HG03097 (cell line): ENCODE measurements at regions not wholly inside any gene's neighbourhood (a gene's known extent, or its start where the extent isn't known, plus 50 kb on each side); places are given as distances from the start of the nearest gene placed in this dataset.

Experiments used
- ATAC-seq: cut with Tn5 transposase; IDR thresholded peaks from one replicate; pipeline ENCODE4 v1.9.1; 2021; ENCODE audit not compliant: unreplicated experiment, low FRiP score

DNA sequence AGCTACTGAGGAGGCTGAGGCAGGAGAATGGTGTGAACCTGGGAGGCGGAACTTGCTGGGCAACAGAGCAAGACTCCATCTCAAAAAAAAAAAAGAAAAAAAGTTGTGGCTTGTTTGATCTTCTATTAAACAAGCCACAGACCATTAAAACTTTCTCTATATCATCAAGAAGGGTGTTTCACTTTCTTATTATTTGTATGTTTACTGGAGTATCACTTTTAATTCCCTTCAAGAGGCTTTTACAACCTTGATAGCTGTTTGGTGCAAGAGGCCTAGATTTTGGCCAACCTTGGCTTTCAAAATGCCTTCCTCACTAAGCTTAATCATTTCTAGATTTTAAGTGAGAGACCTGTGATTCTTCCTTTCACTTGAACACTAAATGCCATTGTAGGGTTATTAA lies 339.1 kb downstream of the TSN start:
- no peak for ATAC-seq

DNA sequence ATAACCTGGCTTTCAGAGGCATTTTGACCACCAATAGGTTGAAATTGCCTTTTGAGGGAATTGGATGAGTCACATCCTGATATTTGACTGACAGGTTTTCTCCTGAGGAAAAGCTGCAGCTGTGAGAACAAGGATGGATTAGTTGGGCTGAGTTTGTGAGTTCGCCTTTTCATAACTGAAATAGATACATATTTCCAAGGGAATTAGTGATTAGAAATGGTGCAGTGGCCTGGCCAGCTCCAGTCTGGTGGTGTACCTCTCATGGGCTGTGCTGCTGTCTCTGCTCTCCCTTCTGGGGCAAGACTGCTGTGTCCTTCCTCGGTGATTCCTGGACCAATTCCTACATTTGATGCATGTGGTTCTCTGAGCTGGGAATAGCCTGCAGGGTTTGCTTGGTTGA lies 341.3 kb downstream of the TSN start:
- no peak for ATAC-seq

DNA sequence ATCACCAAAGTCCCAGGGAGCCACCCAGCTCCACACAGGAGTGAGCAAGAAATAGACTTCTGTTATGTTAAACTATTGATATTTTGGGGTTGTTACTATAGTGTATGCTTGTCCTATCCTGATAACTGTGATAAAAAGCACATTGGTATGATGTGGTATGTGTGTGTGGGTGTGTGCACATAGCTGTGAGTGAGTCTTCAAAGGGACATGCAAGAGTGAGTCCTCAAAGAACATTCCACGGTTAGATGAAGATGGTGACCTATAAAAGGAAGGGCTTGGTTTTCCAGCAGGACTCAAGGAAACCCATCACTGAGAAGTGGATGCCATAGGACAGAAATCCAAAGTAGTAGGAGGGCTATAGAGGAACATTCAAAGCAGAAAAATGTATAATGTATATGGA lies 342.9 kb downstream of the TSN start:
- ATAC-seq, result no peak

DNA sequence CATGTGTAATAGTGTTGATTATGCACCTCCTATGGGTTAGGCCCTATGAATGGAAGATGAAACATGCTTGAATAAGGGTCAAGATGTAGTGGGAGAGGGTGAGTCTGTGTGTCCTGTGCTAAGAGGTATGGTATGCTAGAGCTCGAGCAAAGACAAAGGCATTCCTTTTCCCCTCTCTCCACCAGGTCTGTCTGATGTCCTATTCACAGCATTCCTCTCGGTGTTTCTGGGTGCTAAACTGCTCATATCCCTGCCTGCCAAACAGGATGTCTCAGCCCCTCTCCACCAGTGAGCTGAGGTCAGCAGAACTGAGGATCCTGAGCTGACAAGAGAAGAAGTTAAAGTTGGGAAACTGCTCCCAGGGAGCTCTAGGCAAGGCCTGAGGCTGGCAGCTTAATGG lies 344.9 kb downstream of the TSN start:
- no peak for ATAC-seq

DNA sequence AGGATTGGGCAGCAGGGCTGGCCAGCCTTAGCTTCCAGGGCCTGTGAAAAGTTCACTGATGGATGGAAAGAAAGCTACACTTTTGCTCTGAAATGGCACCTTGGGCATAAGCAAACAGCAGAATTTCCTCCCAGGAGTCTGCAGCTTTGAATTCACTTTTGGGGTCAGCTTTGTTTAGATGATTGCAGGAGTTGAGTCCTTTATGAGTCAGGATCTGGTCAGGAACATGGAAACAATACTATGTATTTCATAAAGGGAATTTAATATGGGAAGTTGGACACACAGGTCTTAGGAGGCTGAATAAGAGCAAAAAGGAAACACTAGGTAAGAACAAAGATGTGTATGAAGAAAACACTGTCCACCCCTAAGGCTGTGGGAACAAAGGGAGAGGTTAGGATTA lies 345.3 kb downstream of the TSN start:
- no peak for ATAC-seq

DNA sequence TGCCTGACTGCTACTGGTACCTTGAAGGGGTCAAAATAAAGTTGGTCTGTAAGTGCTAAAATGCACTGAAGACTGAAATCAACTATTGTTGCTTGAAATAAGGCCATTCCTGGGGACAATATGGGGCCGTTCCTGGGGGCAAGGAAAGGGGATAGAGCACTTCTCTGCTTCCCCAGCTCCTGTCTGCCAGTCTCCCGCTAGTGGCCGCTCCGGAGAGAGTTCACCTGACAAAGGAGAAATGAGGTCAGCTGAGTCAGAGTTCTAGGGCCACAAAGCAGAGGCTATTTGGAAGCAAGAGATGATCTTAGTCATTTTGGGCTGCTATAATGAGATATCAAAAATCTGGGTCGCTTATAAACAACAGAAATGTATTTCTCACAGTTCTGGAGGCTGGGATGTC lies 345.9 kb downstream of the TSN start:
- ATAC-seq, result no peak

DNA sequence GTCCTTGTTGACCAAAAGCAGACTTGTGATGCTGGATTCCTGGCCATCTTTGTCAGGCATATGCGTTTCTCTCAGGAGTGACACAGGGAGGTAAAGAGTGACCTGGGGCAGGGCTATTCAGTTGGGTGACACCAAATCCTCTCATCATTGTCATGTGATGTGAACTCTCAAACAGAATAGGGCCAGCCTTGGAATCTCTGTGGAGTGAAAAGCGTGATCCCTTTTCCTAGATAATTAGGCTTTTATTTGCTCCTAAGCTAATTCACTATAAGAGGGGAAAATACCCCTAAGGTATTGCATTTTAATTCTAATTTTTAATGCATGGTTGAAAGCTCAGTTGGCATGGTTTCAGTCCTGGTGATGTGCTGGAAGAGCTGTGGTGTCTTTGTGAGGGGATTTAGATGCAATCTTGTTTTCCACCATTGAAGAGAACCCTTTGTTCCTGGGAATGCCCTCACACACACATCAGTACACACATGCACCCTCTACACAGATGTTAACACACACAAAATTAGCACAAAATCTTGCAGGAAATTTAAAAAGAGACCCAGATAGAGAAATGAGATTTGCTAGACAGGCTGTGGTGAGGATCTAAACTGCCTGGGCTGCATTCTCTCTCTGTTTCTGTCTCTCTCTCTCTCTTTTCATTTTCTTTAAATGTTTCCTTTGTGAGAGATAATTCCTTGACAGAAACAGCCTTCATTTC lies 349.9 kb downstream of the TSN start:
- ATAC-seq, result no peak

DNA sequence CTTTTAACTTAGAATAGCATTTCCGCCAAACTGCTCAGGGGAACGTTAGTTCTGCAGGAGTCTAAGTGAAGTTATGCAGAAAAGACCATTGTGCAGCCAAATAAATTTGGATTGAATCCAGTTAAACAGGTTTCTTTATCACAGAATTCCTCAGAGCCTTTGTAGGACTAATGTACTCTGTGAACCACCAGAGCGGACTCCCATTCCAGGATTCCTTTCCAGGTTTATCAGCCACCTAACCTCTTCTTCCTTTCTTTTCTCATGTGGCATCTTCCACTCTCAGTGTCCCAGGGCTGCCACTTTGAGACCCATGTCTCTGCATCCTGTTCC lies 350.4 kb downstream of the TSN start:
- ATAC-seq, result no peak

DNA sequence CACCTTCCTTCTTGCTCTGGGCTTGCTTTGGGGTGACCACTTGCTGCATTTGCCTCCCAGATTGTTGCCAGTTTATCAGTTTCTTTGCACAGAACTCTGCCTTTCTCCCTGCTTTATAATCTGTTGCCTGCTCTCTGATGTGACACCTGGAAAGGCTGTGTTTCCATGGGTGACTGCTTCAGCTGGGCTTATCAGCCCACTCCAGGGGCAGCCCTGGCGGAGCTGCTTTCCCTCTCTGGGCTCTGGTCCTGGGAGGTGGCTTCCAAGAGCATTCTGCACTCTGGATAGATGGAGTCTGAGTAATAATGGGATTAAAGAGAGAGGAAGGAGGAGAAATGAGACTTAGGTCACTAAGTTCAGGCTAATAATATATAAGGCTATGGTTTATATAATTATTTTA lies 352.7 kb downstream of the TSN start:
- no peak for ATAC-seq

DNA sequence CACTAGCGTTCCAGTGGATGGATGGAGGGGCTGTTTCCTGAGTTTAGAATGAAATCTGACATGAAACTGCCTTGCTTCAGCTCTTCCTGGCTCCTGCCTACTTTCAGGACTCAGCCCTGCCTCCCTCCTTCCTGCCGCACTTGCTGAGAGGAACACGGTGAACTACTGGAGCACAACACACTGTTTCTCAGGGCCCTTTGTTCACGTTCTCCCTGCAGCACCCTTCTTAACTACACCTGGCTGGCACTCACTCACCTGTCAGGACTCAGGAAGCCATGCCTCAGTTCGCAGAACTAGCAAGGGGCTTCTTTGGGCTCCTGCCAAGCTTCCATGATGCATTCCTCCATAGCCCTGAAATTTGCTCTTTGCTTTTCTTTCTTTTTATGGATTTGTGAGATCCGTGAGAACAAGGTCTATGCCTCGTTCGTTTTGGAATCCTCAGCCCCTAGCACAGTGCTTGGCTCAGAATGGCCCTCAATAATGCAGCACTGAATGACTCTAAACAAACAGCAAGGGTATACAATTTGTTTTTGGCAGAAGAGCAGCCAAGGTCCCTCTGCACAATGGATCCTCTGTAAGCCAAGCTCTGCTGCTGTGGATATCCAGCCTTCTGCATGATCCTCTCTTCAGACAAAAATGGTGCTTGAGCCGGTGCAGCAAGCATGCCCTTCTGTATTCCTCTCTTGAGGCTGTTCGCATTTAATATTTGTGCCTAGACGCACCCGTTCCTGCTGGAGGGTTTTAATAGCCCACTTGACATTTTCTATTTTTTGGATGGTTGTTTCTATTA lies 357.0 kb downstream of the TSN start:
- no peak for ATAC-seq

DNA sequence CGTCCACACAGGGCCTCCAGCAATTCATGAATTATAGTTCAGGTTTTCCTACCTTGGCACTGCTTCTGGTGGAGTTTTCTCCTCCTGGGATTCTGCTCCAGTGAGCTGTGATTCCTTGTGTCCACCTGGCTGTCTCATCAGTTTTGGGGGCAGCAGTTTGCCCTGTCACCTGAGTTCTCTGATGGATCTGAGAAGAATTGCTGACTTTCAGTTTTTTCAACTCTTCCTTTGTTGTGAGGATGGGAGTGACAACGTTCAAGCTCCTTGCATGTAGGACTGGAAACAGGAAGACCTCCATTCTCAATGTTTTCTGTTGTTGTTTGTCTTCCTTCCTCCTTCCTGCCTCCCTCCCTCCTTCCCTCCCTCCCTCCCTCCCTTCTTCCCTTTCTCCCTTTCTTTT lies 359.0 kb downstream of the TSN start:
- ATAC-seq, result no peak

DNA sequence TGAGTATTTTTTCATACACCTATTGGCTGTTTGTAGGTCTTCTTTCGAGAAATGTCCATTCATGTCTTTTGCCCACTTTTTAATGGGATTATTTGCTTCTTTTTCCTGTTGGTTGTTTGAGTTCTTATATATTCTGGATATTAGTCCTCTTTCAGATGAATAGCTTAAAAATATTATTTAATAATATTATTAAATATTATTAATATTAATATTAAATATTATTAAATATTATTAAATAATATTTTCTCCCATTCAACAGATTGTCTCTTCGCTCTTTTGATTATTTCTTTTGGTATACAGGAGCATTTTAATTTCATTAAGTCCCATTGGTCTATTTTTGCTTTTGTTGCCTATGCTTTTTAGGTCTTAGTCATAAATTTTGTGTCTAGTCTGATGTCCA lies 361.9 kb downstream of the TSN start:
- no peak for ATAC-seq

DNA sequence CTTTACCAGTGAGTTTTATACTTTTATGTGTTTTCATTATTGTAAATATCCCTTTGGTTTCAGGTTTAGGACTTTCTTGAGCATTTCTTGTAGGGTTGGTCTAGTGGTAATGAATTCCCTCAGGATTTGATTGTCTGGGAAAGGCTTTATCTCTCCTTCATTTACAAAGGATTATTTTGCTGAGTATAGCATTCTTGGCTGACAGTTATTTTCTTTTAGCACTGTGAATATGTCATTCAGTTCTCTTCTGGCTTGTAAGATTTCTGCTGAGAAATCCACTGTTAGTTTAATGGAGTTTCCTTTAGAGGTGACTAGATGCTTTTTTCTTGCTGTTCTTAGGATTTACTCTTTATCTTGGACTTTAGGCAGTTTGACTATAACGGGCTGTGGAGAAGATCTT lies 373.9 kb downstream of the TSN start:
- ATAC-seq, result no peak

DNA sequence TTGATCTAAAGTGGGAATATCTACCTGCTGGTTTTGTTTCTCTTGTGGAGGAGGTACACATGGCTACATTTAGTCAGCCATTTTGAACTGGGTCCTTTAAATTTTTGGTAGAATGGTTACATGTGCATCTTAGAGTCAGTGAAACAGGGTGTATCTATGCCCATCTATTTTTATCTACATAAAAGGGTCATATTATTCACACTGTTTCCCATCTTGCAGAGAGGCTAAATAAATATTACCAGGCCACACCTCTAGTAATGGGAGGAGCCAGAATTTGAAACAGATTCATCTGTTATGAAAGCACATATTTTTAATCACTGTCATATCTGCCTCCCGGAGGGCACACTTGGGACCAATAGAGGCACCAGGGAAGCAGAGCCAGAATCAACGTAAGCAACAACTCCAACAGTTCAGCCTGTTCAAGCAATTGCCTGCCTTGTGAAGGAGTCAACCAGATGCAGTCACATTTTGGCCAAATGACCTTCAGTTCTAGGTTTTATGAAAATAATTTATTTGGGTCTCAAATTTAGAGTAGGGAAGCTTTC lies 376.8 kb downstream of the TSN start:
- ATAC-seq, result no peak

DNA sequence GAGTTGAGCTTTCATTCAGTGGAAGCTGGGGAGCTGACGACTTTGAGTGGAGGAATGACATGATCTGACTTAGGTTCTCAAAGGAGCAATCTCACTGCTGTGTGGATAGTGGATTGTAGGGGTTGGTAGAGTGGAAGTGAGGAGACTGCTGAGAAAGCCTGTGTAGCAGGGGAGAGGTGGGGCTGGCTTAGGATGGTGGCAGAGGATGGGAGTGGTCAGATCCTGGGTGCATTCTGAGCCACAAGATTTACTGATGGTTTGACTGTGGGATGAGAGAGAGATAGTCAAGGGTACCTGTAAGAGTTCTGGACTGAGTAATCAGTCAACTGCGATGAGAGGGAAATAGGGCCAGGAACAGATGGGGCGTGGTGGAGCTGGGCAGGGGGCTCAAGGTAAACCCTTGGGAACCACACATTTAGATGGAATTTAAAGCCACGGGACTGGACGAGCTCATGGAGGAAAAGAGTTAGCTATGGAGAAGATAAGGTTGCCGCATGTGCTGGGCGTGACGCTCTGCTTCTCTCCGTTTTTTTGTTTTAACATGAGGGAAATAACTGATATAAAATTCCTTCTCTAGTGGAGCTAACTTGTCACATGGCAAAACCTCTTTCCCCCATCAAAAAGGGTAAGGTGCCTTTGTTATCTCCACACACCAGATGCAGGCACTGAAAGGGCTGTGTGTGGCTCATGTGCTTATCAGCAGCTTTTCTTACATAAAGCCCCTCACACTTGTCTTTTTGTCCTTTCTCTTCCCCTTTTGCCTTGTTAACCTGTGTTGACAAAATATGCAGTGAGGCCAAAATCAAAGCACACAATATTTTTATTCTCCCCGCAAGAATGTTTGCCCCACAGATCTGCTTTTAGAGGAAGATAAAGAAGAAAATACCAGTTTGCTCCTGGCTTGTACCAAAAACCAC lies 379.8 kb downstream of the TSN start:
- no peak for ATAC-seq

DNA sequence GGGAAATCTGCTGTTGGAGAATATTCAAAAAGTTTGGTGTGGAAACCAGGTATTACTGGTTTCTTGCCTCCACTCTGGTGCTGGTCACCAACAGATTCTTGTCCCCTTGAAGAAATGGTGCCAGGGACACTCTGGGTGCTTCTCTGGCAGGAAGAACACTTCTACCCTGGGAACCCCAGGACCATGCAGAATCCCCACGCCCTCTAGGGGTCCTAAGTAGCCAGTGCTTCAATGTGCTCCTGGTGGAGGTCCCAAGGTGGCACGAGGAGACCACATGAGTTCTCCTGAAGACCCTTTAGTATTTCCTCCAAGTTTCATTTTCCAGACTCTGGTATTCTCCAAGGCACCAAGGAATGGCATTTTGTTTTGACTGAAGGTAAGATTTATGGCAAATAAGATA lies 380.6 kb downstream of the TSN start:
- no peak for ATAC-seq

DNA sequence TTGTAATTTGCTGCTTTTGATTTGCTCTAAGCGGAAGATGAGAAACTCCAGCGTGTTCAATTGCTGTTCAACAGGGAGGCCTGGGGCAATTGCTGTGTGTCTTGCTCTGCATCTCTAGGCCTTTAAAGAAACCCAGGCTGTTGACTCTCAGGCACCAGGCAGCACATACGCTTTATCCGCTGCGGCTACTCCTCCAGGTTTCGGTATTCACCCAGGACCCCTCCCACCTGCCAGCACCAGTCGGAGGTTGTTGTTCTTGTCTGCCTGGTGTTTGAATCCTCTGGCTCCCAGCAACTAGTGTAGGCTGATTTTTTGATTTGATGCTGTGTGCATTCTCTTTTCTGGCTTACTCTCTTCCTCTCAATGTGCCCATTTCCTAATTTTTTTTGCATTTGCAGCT lies 383.1 kb downstream of the TSN start:
- no peak for ATAC-seq

DNA sequence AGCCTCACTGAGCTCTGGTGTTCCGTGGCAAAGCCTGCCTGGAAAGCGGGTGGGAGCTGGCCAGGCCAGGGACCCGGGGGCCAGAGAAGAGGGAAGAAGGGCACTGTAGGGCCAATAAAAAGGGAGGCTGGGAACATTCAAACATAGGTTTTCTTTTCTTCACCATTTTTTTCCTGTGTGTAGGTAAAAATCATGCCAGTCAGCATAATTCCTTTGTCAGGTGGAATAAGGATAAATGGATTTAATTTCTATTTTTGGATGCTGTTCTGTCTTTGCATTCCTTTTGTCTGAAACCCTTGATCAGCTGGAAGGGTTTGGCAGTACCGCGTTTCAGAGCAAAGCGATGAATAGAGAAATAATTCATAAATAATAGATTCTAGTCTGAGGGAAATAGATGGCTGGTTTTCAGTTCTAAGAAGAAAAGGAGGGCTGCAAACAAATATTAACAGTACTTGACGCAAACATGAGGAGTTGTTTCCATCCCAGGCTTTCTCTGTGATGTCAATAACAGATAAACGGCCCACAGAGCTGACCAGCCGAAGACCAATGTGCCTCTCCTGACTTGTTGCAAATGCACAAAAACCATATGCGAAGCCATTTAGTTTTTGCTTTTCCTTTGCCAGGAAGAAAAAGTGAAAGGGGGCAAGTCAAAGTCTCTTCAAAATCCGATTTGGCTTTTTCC lies 384.4 kb downstream of the TSN start:
- ATAC-seq, result no peak

DNA sequence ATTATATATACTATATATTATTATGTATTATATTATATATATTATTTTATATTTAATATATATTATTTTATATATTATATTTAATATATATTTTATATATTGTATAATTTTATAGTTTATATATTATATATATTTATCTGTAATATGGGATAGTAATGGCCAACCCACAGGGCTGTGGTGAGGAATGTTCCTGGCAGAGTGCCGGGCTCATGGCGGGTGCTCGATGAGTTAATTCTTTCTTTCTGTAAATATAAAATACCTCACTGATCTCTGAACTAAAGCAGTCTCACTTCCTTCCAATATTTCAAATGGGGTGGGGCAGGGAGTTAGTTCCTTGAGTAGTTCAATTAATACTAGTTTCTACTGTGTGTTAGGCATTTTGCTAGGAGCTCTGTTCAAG lies 389.4 kb downstream of the TSN start:
- no peak for ATAC-seq

DNA sequence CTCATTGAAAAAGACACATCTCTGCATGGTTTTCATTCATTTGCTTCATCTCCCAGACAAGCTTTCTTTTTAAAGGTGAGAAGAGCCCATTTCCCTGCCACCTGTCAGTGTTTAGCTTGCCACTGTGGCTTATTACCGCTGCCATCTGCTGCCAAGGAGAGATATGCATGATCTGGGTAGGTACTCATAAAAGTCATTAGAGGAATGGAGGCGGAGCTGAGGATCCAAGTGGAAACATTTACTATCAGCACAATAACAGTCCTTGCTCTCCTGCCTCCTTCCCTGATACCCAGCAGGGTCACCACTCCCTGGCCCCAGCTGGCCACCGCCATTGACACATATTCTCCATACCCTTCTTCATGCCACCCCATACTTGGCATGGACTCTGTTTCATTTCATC lies 390.4 kb downstream of the TSN start:
- ATAC-seq, result no peak
